CD8-positive, alpha-beta memory T cell (primary cell): ENCODE measurements at regions not wholly inside any gene's neighbourhood (a gene's known extent, or its start where the extent isn't known, plus 50 kb on each side); places are given as distances from the start of the nearest gene placed in this dataset.
A peak's percentile ranks its signal among the peaks of the same experiment; 100 is the strongest.

ENCODE experiments used
- CTCF ChIA-PET: fragments of 350-600 bp; sonication (Branson Sonifier 250); formaldehyde crosslinking; loops from one replicate; lab custom pipeline; 2021; ENCODE audit warnings: antibody characterized with exemption; lab: Charles Lee
- POLR2A ChIA-PET: fragments of 350-600 bp; sonication (Branson Sonifier 250); formaldehyde crosslinking; loops from one replicate; lab custom pipeline; 2021; ENCODE audit warnings: antibody characterized with exemption; lab: Charles Lee
- DNase-seq, 5 donors: peaks; one replicate each; pipeline versions ENCODE4 v3.0.0 to v3.0.0-alpha.2; 2020 to 2022; ENCODE audit warnings: mixed read lengths in 1 of 5
- H3K27ac ChIP-seq: one replicate; pipeline ENCODE4 v1.7.0; 2013; ENCODE audit warnings: low read depth, mild to moderate bottlenecking, low read length, moderate library complexity
- H3K27me3 ChIP-seq: 2 replicates; pipeline ENCODE4 v1.7.0; 2013; ENCODE audit warnings: low read length, mild to moderate bottlenecking; ENCODE audit not compliant: insufficient read depth, poor library complexity, severe bottlenecking
- H3K36me3 ChIP-seq: 2 replicates; pipeline ENCODE4 v1.7.0; 2013; ENCODE audit warnings: mild to moderate bottlenecking, low read length, moderate library complexity; ENCODE audit not compliant: insufficient read depth
- H3K4me1 ChIP-seq: 2 replicates; pipeline ENCODE4 v1.7.0; 2013; ENCODE audit warnings: mild to moderate bottlenecking, low read length, moderate library complexity; ENCODE audit not compliant: insufficient read depth
- H3K4me3 ChIP-seq: 2 replicates; pipeline ENCODE4 v1.7.0; 2013; ENCODE audit warnings: mild to moderate bottlenecking, low read length
- H3K9me3 ChIP-seq: 2 replicates; pipeline ENCODE4 v1.7.0; 2013; ENCODE audit warnings: mild to moderate bottlenecking, low read length
- H3K27ac Mint-ChIP-seq, 8 donors: one replicate each; pipeline ENCODE4 v1.8.0; 2020 to 2021; ENCODE audit warnings: mixed read lengths in 8 of 8, mild to moderate bottlenecking in 6 of 8, inconsistent platforms in 3 of 8, moderate library complexity in 3 of 8
- H3K27me3 Mint-ChIP-seq, 2 donors: one replicate each; pipeline ENCODE4 v1.8.0; 2020 to 2021; ENCODE audit warnings: mixed read lengths in 2 of 2, mild to moderate bottlenecking in 1 of 2, moderate library complexity in 1 of 2
- H3K36me3 Mint-ChIP-seq, 3 donors: one replicate each; pipeline ENCODE4 v1.8.0; 2020 to 2021; ENCODE audit warnings: mixed read lengths in 3 of 3, inconsistent platforms in 1 of 3, mild to moderate bottlenecking in 1 of 3
- H3K4me1 Mint-ChIP-seq, 3 donors: one replicate each; pipeline ENCODE4 v1.8.0; 2020 to 2021; ENCODE audit warnings: mixed read lengths in 3 of 3, inconsistent platforms in 1 of 3, mild to moderate bottlenecking in 1 of 3
- H3K4me3 Mint-ChIP-seq, 7 donors: one replicate each; pipeline ENCODE4 v1.8.0; 2020 to 2021; ENCODE audit warnings: mixed read lengths in 7 of 7, mild to moderate bottlenecking in 6 of 7, moderate library complexity in 4 of 7, inconsistent platforms in 2 of 7
- H3K9me3 Mint-ChIP-seq, 5 donors: one replicate each; pipeline ENCODE4 v1.8.0; 2020 to 2022; ENCODE audit warnings: mixed read lengths in 5 of 5, mild to moderate bottlenecking in 3 of 5, moderate library complexity in 2 of 5, inconsistent platforms in 1 of 5

- ChIA-PET POLR2A (no interaction called here), CTCF (no interaction called here)
- no peak overlapping the region for H3K27ac ChIP-seq
- H3K27ac Mint-ChIP-seq = no peak overlapping the region
- H3K4me3 Mint-ChIP-seq = no peak overlapping the region
- H3K36me3 Mint-ChIP-seq = peaks cover 0 to 4% (median 1%) of the 10 kb centered on the region in 3 donors
- H3K4me1 Mint-ChIP-seq = no peaks in the 10 kb centered on the region
- no peaks in the 10 kb centered on the region for H3K36me3 ChIP-seq
- peaks cover 0 to 13% of the 10 kb centered on the region in 2 donors for H3K27me3 Mint-ChIP-seq
- no peak overlapping the region for H3K4me3 ChIP-seq
- no peaks in the 10 kb centered on the region for H3K9me3 ChIP-seq
- H3K4me1 ChIP-seq = no peaks in the 10 kb centered on the region
- DNase-seq = no peak
- H3K27me3 ChIP-seq = no peaks in the 10 kb centered on the region
- H3K9me3 Mint-ChIP-seq = no peaks in the 10 kb centered on the region
Measured at GRCh38 chr2:54384301-54385203, 71.6 kb upstream of the SPTBN1 start.

GRCh38 chr2:54385271-54385670, 70.9 kb upstream of the SPTBN1 start:
- ChIA-PET CTCF (no interaction called here), POLR2A (no interaction called here)
- no peaks in the 10 kb centered on the region for H3K4me1 ChIP-seq
- Mint-ChIP-seq H3K4me1 (no peaks in the 10 kb centered on the region), H3K27me3 (peaks cover 0 to 11% of the 10 kb centered on the region in 2 donors), H3K9me3 (no peaks in the 10 kb centered on the region), H3K36me3 (peaks cover 0 to 4% (median 1%) of the 10 kb centered on the region in 3 donors), H3K4me3 (no peak overlapping the region), H3K27ac (no peak overlapping the region)
- H3K9me3 ChIP-seq = no peaks in the 10 kb centered on the region
- no peak overlapping the region for H3K4me3 ChIP-seq
- H3K27me3 ChIP-seq = no peaks in the 10 kb centered on the region
- H3K27ac ChIP-seq = no peak overlapping the region
- DNase-seq = no peak
- H3K36me3 ChIP-seq = no peaks in the 10 kb centered on the region

- H3K27ac ChIP-seq = no peak overlapping the region
- no peaks in the 10 kb centered on the region for H3K27me3 ChIP-seq
- CTCF ChIA-PET = no interaction called here
- H3K9me3 ChIP-seq = no peaks in the 10 kb centered on the region
- no peaks in the 10 kb centered on the region for H3K4me1 Mint-ChIP-seq
- H3K27me3 Mint-ChIP-seq = peaks cover 3% of the 10 kb centered on the region in 2 donors
- H3K36me3 ChIP-seq = no peaks in the 10 kb centered on the region
- H3K36me3 Mint-ChIP-seq = peaks cover 0 to 4% (median 0%) of the 10 kb centered on the region in 3 donors
- no peaks in the 10 kb centered on the region for H3K4me1 ChIP-seq
- H3K27ac Mint-ChIP-seq = no peak overlapping the region
- DNase-seq = no peak
- H3K9me3 Mint-ChIP-seq = no peaks in the 10 kb centered on the region
- POLR2A ChIA-PET = no interaction called here
- no peak overlapping the region for H3K4me3 ChIP-seq
- no peak overlapping the region for H3K4me3 Mint-ChIP-seq
Measured at GRCh38 chr2:54386585-54386984, 69.5 kb upstream of the SPTBN1 start.

GRCh38 chr2:54387059-54387991, 68.8 kb upstream of the SPTBN1 start:
- no peaks in the 10 kb centered on the region for H3K4me1 ChIP-seq
- H3K27me3 ChIP-seq = no peaks in the 10 kb centered on the region
- ChIA-PET POLR2A (no interaction called here), CTCF (no interaction called here)
- H3K36me3 ChIP-seq = no peaks in the 10 kb centered on the region
- H3K27ac ChIP-seq = no peak overlapping the region
- H3K4me3 Mint-ChIP-seq = no peak overlapping the region
- H3K36me3 Mint-ChIP-seq = peaks cover 0 to 4% (median 0%) of the 10 kb centered on the region in 3 donors
- H3K9me3 Mint-ChIP-seq = no peaks in the 10 kb centered on the region
- no peaks in the 10 kb centered on the region for H3K4me1 Mint-ChIP-seq
- H3K27ac Mint-ChIP-seq = no peak overlapping the region
- no peak overlapping the region for H3K4me3 ChIP-seq
- H3K27me3 Mint-ChIP-seq = peaks cover 3% of the 10 kb centered on the region in 2 donors
- no peak for DNase-seq
- H3K9me3 ChIP-seq = no peaks in the 10 kb centered on the region

- peaks cover 0 to 5% (median 0%) of the 10 kb centered on the region in 3 donors for H3K36me3 Mint-ChIP-seq
- H3K4me3 Mint-ChIP-seq = no peak overlapping the region
- peak overlapping the region in 1 of 8 donors; percentile 30 for H3K27ac Mint-ChIP-seq
- Histone ChIP-seq H3K4me3 (no peak overlapping the region), H3K4me1 (no peaks in the 10 kb centered on the region), H3K36me3 (no peaks in the 10 kb centered on the region), H3K9me3 (no peaks in the 10 kb centered on the region), H3K27me3 (no peaks in the 10 kb centered on the region), H3K27ac (no peak overlapping the region)
- H3K27me3 Mint-ChIP-seq = peaks cover 3% of the 10 kb centered on the region in 2 donors
- ChIA-PET CTCF (no interaction called here), POLR2A (no interaction called here)
- H3K4me1 Mint-ChIP-seq = peaks cover 0 to under 1% (median 0%) of the 10 kb centered on the region in 3 donors
- DNase-seq = no peak
- no peaks in the 10 kb centered on the region for H3K9me3 Mint-ChIP-seq
Measured at GRCh38 chr2:54388076-54388475, 68.1 kb upstream of the SPTBN1 start.

- Histone ChIP-seq H3K27me3 (no peaks in the 10 kb centered on the region), H3K9me3 (no peaks in the 10 kb centered on the region), H3K36me3 (no peaks in the 10 kb centered on the region), H3K4me1 (no peaks in the 10 kb centered on the region), H3K27ac (no peak overlapping the region), H3K4me3 (no peak overlapping the region)
- Mint-ChIP-seq H3K4me3 (peak overlapping the region in 2 of 7 donors; percentile 12 to 22), H3K9me3 (no peaks in the 10 kb centered on the region), H3K36me3 (peaks cover 0 to 9% (median 1%) of the 10 kb centered on the region in 3 donors), H3K27ac (peak overlapping the region in 3 of 8 donors; percentile 25 to 58 (median 52)), H3K27me3 (peaks cover 0 to 3% of the 10 kb centered on the region in 2 donors), H3K4me1 (peaks cover 8 to 15% (median 11%) of the 10 kb centered on the region in 3 donors)
- POLR2A ChIA-PET = interaction anchor here (0.7 kb wide), 1 partner anchor 49 kb away, joined by 4 read pairs; no protein-coding TSS in a partner anchor
- CTCF ChIA-PET = no interaction called here
- no peak for DNase-seq
Measured at GRCh38 chr2:54392555-54393324, 63.4 kb upstream of the SPTBN1 start.

GRCh38 chr2:54394392-54394791, 61.7 kb upstream of the SPTBN1 start:
- Histone ChIP-seq H3K36me3 (no peaks in the 10 kb centered on the region), H3K27ac (no peak overlapping the region), H3K4me1 (no peaks in the 10 kb centered on the region), H3K9me3 (no peaks in the 10 kb centered on the region), H3K27me3 (no peaks in the 10 kb centered on the region), H3K4me3 (peak overlapping the region; percentile 37)
- ChIA-PET CTCF (no interaction called here), POLR2A (no interaction called here)
- H3K4me1 Mint-ChIP-seq = peaks cover 8 to 15% (median 11%) of the 10 kb centered on the region in 3 donors
- H3K27ac Mint-ChIP-seq = peak overlapping the region; percentile 18 to 96 (median 83)
- H3K4me3 Mint-ChIP-seq = peak overlapping the region; percentile 3 to 87 (median 69)
- peak in 1 of 5 donors; percentile 9 for DNase-seq
- peaks cover 0 to 9% (median 1%) of the 10 kb centered on the region in 3 donors for H3K36me3 Mint-ChIP-seq
- peaks cover 0 to 3% of the 10 kb centered on the region in 2 donors for H3K27me3 Mint-ChIP-seq
- no peaks in the 10 kb centered on the region for H3K9me3 Mint-ChIP-seq
